Suprapubic skin (tissue), 4 donors: ENCODE measurements at regions not wholly inside any gene's neighbourhood (a gene's known extent, or its start where the extent isn't known, plus 50 kb on each side); places are given as distances from the start of the nearest gene placed in this dataset.
"Not testable (repeated sequence)": the region's sequence is repeated elsewhere in the genome, so short reads cannot be mapped to it uniquely, and the experiment has no call there.

Source experiments
- DNase-seq, 2 donors: peaks; one replicate each; pipeline ENCODE4 v3.0.0-alpha.2; 2019; ENCODE audit warnings: low spot score in 2 of 2
- H3K27ac ChIP-seq: fragments of 200-600 bp; sonication (generic); one replicate; pipeline ENCODE4 v1.5.1; 2019
- H3K27me3 ChIP-seq: fragments of 200-600 bp; sonication (generic); one replicate; pipeline ENCODE4 v1.5.1; 2019
- H3K36me3 ChIP-seq: fragments of 200-600 bp; sonication (generic); one replicate; pipeline ENCODE4 v1.5.1; 2019
- H3K4me1 ChIP-seq: fragments of 200-600 bp; sonication (generic); one replicate; pipeline ENCODE4 v1.5.1; 2019
- H3K4me3 ChIP-seq: fragments of 200-600 bp; sonication (generic); one replicate; pipeline ENCODE4 v1.5.1; 2019; ENCODE audit warnings: mild to moderate bottlenecking
- H3K9me3 ChIP-seq: fragments of 200-600 bp; sonication (generic); one replicate; pipeline ENCODE4 v1.5.1; 2019
- EP300 ChIP-seq: sonication (generic); formaldehyde crosslinking; IDR thresholded peaks from one replicate; pipeline ENCODE4 v1.6.1; 2017; ENCODE audit warnings: antibody characterized with exemption
- POLR2A ChIP-seq, 2 donors: fragments of 450-650 bp; IDR thresholded peaks; one replicate each; pipeline ENCODE4 v1.6.1; 2017; ENCODE audit warnings: antibody characterized with exemption in 2 of 2, mild to moderate bottlenecking in 2 of 2, moderate library complexity in 2 of 2
- POLR2AphosphoS5 ChIP-seq, 3 donors: sonication (generic); formaldehyde crosslinking; IDR thresholded peaks; one replicate each; pipeline ENCODE4 v1.6.1; 2017; ENCODE audit warnings: antibody characterized with exemption in 3 of 3
- WGBS: methylation state at CpG from one replicate; pipeline ENCODE4 v1.1.5; 2018; 5-methylcytosine and 5-hydroxymethylcytosine counted together
- TF ChIP-seq, protein P1 (sequence below), 2 donors: fragments of 200-600 bp in 1 of 2; fragments of 450-650 bp in 1 of 2; sonication (generic) in 1 of 2; IDR thresholded peaks; one replicate each; pipeline ENCODE4 v1.5.1; 2016 to 2019; ENCODE audit warnings: antibody characterized with exemption in 2 of 2, mild to moderate bottlenecking in 1 of 2, moderate library complexity in 1 of 2

GRCh38 chr13:27358420-27358819 lies 66.0 kb upstream of the GTF3A start:
- Histone ChIP-seq H3K4me1 (peaks cover 12% of the 10 kb centered on the region), H3K36me3 (no peaks in the 10 kb centered on the region), H3K27me3 (peaks cover 18% of the 10 kb centered on the region), H3K27ac (no peak overlapping the region), H3K4me3 (no peak overlapping the region), H3K9me3 (no peaks in the 10 kb centered on the region)
- TF ChIP-seq, protein P1, sequence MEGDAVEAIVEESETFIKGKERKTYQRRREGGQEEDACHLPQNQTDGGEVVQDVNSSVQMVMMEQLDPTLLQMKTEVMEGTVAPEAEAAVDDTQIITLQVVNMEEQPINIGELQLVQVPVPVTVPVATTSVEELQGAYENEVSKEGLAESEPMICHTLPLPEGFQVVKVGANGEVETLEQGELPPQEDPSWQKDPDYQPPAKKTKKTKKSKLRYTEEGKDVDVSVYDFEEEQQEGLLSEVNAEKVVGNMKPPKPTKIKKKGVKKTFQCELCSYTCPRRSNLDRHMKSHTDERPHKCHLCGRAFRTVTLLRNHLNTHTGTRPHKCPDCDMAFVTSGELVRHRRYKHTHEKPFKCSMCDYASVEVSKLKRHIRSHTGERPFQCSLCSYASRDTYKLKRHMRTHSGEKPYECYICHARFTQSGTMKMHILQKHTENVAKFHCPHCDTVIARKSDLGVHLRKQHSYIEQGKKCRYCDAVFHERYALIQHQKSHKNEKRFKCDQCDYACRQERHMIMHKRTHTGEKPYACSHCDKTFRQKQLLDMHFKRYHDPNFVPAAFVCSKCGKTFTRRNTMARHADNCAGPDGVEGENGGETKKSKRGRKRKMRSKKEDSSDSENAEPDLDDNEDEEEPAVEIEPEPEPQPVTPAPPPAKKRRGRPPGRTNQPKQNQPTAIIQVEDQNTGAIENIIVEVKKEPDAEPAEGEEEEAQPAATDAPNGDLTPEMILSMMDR (IDR thresholded peaks at IDR 0.05), result no peak
- no peak for TF ChIP-seq EP300
- 88% methylated on average over 6 of the region's 6 CpGs for WGBS
- DNase-seq, result no peak

DNA sequence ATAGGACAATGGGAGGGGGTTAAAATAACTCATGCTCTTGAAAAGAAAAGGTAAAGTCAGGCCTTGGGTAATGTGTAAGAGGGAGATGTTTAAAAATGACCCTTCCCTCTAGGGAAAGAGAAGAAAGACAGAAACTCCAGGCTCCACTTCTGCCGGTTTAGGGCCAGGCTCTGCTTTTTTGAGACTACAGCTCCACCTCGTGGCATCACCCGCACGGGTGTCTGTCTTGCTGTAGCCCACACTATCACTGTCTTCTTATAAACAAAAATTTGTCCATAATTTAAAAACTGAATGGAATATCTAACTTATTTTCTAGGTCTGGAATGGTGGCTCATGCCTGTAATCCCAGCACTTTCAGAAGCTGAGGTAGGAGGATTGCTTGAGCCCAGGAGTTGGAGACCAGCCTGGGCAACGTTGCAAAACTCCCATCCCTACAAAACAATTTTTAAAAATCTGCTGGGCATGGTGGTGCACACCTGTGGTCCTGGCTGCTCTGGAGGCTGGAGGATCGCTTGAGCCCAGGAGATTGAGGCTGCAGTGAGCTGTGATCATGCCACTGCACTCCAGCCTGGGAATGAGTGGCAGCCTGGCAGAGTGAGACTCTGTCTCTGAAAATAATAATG lies 65.1 kb upstream of the GTF3A start:
- no peaks in the 10 kb centered on the region for H3K36me3 ChIP-seq
- H3K4me1 ChIP-seq, result peaks cover 12% of the 10 kb centered on the region
- TF ChIP-seq, protein P1 (IDR thresholded peaks at IDR 0.05), result peak; percentile 36 to 67
- TF ChIP-seq POLR2A (IDR thresholded peaks at IDR 0.05), result no peak
- TF ChIP-seq EP300, result no peak
- WGBS, result 13% methylated on average over 6 of the region's 6 CpGs
- DNase-seq, result no peak
- H3K4me3 ChIP-seq, result no peak overlapping the region
- no peaks in the 10 kb centered on the region for H3K9me3 ChIP-seq
- peaks cover 18% of the 10 kb centered on the region for H3K27me3 ChIP-seq
- no peak overlapping the region for H3K27ac ChIP-seq

- 83% methylated on average over 9 of the region's 9 CpGs for WGBS
- Histone ChIP-seq H3K36me3 (no peaks in the 10 kb centered on the region), H3K27ac (no peak overlapping the region), H3K4me1 (peaks cover 12% of the 10 kb centered on the region), H3K4me3 (no peak overlapping the region), H3K27me3 (peaks cover 18% of the 10 kb centered on the region), H3K9me3 (no peaks in the 10 kb centered on the region)
- no peak for TF ChIP-seq POLR2AphosphoS5 (IDR thresholded peaks at IDR 0.05)
- TF ChIP-seq EP300, result no peak
- TF ChIP-seq POLR2A (IDR thresholded peaks at IDR 0.05), result no peak
- TF ChIP-seq, protein P1 (IDR thresholded peaks at IDR 0.05), result no peak
- no peak for DNase-seq
Measured at GRCh38 chr13:27360562-27360961, 63.9 kb upstream of the GTF3A start.

DNA sequence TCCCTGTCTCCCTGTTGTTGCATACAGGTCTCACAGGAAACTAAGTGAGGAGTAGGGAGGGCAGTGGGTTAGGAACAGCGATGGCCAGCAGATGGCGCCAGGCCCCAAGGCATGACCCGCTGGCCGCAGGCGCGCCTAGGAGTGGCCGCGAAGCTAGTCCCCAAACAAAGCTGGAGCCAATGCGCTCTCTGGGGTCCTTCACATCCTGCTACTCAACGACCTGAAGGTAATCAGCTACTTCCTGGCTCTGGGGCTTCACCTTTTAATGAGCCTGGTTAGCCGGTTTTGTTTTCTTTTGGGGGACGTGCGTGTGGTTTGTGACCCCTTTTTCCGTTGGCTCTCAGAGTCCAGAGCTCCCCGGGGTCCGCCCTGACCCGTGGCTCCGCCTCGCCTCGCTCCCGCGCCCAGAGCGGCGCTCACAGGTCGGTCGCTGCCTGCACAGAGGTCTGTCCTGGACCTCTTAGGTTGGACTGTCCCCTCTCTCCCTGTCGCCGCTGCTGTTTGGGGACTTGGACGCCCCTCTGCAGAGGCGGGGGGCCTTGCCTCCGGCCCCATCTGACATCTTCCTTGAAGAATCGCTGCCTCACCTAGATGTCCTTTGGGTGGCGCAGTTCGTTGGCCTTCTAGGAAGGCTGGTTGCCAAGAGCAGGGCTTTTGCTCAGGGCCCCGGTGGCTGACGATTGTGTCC lies 62.2 kb upstream of the GTF3A start:
- peak overlapping the region; percentile 45 for H3K4me3 ChIP-seq
- H3K27me3 ChIP-seq, result peaks cover 19% of the 10 kb centered on the region
- 6% methylated on average over 31 of the region's 36 CpGs for WGBS
- DNase-seq, result peak; percentile 86 to 90
- no peak overlapping the region for H3K27ac ChIP-seq
- TF ChIP-seq POLR2A (IDR thresholded peaks at IDR 0.05) (no peak), POLR2AphosphoS5 (IDR thresholded peaks at IDR 0.05) (no peak), EP300 (no peak)
- TF ChIP-seq, protein P1 (IDR thresholded peaks at IDR 0.05), result peak; percentile 71 to 90
- no peaks in the 10 kb centered on the region for H3K36me3 ChIP-seq
- H3K9me3 ChIP-seq, result no peaks in the 10 kb centered on the region
- H3K4me1 ChIP-seq, result peaks cover 12% of the 10 kb centered on the region

- H3K27me3 ChIP-seq, result peaks cover 32% of the 10 kb centered on the region
- not testable (repeated sequence) for H3K36me3 ChIP-seq, H3K4me3 ChIP-seq, H3K9me3 ChIP-seq, DNase-seq, H3K27ac ChIP-seq
- 70% methylated on average over 5 of the region's 5 CpGs for WGBS
- peaks cover 12% of the 10 kb centered on the region for H3K4me1 ChIP-seq
Measured at GRCh38 chr13:27363637-27364036, 60.8 kb upstream of the GTF3A start.
